GM23338 (cell line): ENCODE measurements at regions not wholly inside any gene's neighbourhood (a gene's known extent, or its start where the extent isn't known, plus 50 kb on each side); places are given as distances from the start of the nearest gene placed in this dataset.

Experiments used
- ATAC-seq: fragments of 200-7000 bp; cut with Tn5 transposase; 3 replicates; pipeline ENCODE4 v1.9.1; 2020
- DNase-seq: peaks from one replicate; pipeline ENCODE4 v3.0.0-alpha.2; 2015; ENCODE audit warnings: low spot score
- H2AFZ ChIP-seq: fragments of 200-600 bp; sonication (generic); 2 replicates; pipeline ENCODE4 v1.8.0; 2016; ENCODE audit warnings: antibody characterized with exemption, mild to moderate bottlenecking, moderate library complexity
- H3F3A ChIP-seq: fragments of 200-600 bp; sonication (generic); replicated peaks from 2 replicates; pipeline ENCODE4 v1.8.0; 2017; ENCODE audit warnings: antibody characterized with exemption, mixed run types, low read depth
- H3K27ac ChIP-seq: fragments of 200-600 bp; sonication (generic); 2 replicates; pipeline ENCODE4 v1.6.1; 2016; ENCODE audit warnings: low read depth
- H3K27me3 ChIP-seq: fragments of 200-600 bp; sonication (generic); 2 replicates; pipeline ENCODE4 v1.8.0; 2016; ENCODE audit warnings: mild to moderate bottlenecking, mixed run types, moderate library complexity; ENCODE audit not compliant: insufficient read depth
- H3K36me3 ChIP-seq: fragments of 200-600 bp; sonication (generic); 2 replicates; pipeline ENCODE4 v1.8.0; 2016; ENCODE audit warnings: mild to moderate bottlenecking; ENCODE audit not compliant: insufficient read depth
- H3K4me1 ChIP-seq: fragments of 200-600 bp; sonication (generic); 2 replicates; pipeline ENCODE4 v1.8.0; 2016; ENCODE audit warnings: mild to moderate bottlenecking, moderate library complexity; ENCODE audit not compliant: insufficient read depth
- H3K4me2 ChIP-seq: fragments of 200-600 bp; sonication (generic); 2 replicates; pipeline ENCODE4 v1.7.1; 2017; ENCODE audit warnings: mixed run types
- H3K4me3 ChIP-seq: fragments of 200-600 bp; sonication (generic); 2 replicates; pipeline ENCODE4 v1.6.1; 2016; ENCODE audit warnings: mixed run types
- H3K79me2 ChIP-seq: fragments of 200-600 bp; sonication (generic); replicated peaks from 2 replicates; pipeline ENCODE4 v1.8.0; 2017; ENCODE audit warnings: mild to moderate bottlenecking; ENCODE audit not compliant: insufficient read depth
- H3K9me2 ChIP-seq: fragments of 200-600 bp; sonication (generic); 2 replicates; pipeline ENCODE4 v1.8.0; 2017; ENCODE audit not compliant: insufficient read depth
- H4K20me1 ChIP-seq: fragments of 200-600 bp; sonication (generic); replicated peaks from 2 replicates; pipeline ENCODE4 v1.8.0; 2017; ENCODE audit warnings: mild to moderate bottlenecking; ENCODE audit not compliant: insufficient read depth
- H3K27ac Mint-ChIP-seq: 2 replicates; pipeline ENCODE4 v1.8.0; 2020; ENCODE audit warnings: inconsistent platforms, mild to moderate bottlenecking, moderate library complexity, mixed read lengths
- H3K27me3 Mint-ChIP-seq: 3 replicates; pipeline ENCODE4 v1.8.0; 2022; ENCODE audit warnings: low read depth, mild to moderate bottlenecking, moderate library complexity, mixed read lengths, inconsistent platforms; ENCODE audit not compliant: insufficient read depth, poor library complexity
- H3K36me3 Mint-ChIP-seq: 3 replicates; pipeline ENCODE4 v1.8.0; 2021; ENCODE audit warnings: low read depth, mild to moderate bottlenecking, inconsistent platforms, moderate library complexity, mixed read lengths
- H3K4me1 Mint-ChIP-seq: 3 replicates; pipeline ENCODE4 v1.8.0; 2020; ENCODE audit warnings: mild to moderate bottlenecking, inconsistent platforms, mixed read lengths
- H3K4me3 Mint-ChIP-seq: 3 replicates; pipeline ENCODE4 v1.8.0; 2021; ENCODE audit warnings: moderate library complexity, mild to moderate bottlenecking, inconsistent platforms, mixed read lengths
- H3K9me3 Mint-ChIP-seq: 3 replicates; pipeline ENCODE4 v1.8.0; 2020; ENCODE audit warnings: moderate library complexity, mild to moderate bottlenecking, inconsistent platforms, mixed read lengths
- CREB1 ChIP-seq: fragments of 250-450 bp; sonication (Bioruptor Pico); IDR thresholded peaks from 2 replicates; pipeline ENCODE4 v1.5.0; 2020; ENCODE audit warnings: low read depth, mild to moderate bottlenecking, moderate library complexity
- EZH2 ChIP-seq: fragments of 200-600 bp; sonication (generic); IDR thresholded peaks from one replicate; pipeline ENCODE4 v1.8.0; 2017; ENCODE audit warnings: antibody characterized with exemption, mild to moderate bottlenecking, low read depth; ENCODE audit not compliant: unreplicated experiment
- EZH2phosphoT487 ChIP-seq: fragments of 200-600 bp; sonication (generic); IDR thresholded peaks from one replicate; pipeline ENCODE4 v1.8.1; 2018; ENCODE audit warnings: antibody characterized with exemption; ENCODE audit not compliant: unreplicated experiment
- JUNB ChIP-seq: IDR thresholded peaks from one replicate; pipeline ENCODE4 v1.6.1; 2016; ENCODE audit warnings: antibody characterized with exemption; ENCODE audit not compliant: unreplicated experiment
- NANOG ChIP-seq: IDR thresholded peaks from 2 replicates; pipeline ENCODE4 v1.6.1; 2016; ENCODE audit warnings: antibody characterized with exemption, borderline replicate concordance
- POLR2AphosphoS5 ChIP-seq: IDR thresholded peaks from 2 replicates; pipeline ENCODE4 v1.6.1; 2016; ENCODE audit warnings: antibody characterized with exemption, low read depth
- STAT1 ChIP-seq: IDR thresholded peaks from one replicate; pipeline ENCODE4 v1.6.1; 2016; ENCODE audit warnings: antibody characterized with exemption; ENCODE audit not compliant: unreplicated experiment
- ZNF114 ChIP-seq: fragments of 250-450 bp; sonication (Bioruptor Pico); IDR thresholded peaks from 2 replicates; pipeline ENCODE4 v1.5.0; 2020; ENCODE audit warnings: mild to moderate bottlenecking, moderate library complexity
- ZNF331 ChIP-seq: fragments of 250-450 bp; sonication (Bioruptor Pico); IDR thresholded peaks from 2 replicates; pipeline ENCODE4 v1.5.0; 2020; ENCODE audit warnings: low read depth, mild to moderate bottlenecking, moderate library complexity
- TF ChIP-seq, protein P1 (sequence below): fragments of 250-450 bp; sonication (Bioruptor Pico); IDR thresholded peaks from 2 replicates; pipeline ENCODE4 v1.5.0; 2020; ENCODE audit warnings: mild to moderate bottlenecking, moderate library complexity
- TF ChIP-seq, protein P2 (sequence below): IDR thresholded peaks from one replicate; pipeline ENCODE4 v1.6.1; 2018; ENCODE audit warnings: antibody characterized with exemption; ENCODE audit not compliant: unreplicated experiment

DNA sequence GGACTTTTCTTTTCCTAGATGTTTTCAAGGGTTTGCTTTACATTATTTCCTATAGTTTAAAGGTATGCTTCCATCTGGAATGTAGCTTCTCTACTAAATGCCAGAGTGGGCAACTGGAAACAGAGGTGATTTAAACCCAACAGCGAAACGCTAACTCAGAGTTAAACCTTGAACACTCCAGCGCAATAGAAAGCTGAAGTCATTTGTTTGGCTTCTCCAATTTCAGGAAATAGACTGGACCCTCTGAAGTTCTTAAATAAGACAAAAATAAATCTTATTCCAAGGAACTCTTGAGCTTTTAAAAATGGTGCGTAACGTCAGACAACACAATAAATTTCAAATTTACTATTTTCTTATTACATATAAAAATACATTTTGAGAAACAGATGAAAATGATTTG, 1560.0 kb upstream of the TENM3 start:
- Histone ChIP-seq H3K9me2 (no peaks in the 10 kb centered on the region), H3K4me1 (peaks cover 4% of the 10 kb centered on the region; the same call in 1 of the 2 replicates), H3K36me3 (no peaks in the 10 kb centered on the region), H2AFZ (no peak overlapping the region), H3K27ac (no peak overlapping the region), H4K20me1 (no peaks in the 10 kb centered on the region), H3K27me3 (no peaks in the 10 kb centered on the region), H3K4me3 (no peak overlapping the region), H3F3A (no peaks in the 10 kb centered on the region), H3K4me2 (no peak overlapping the region), H3K79me2 (no peaks in the 10 kb centered on the region)
- H3K4me1 Mint-ChIP-seq: peaks cover 7% of the 10 kb centered on the region; the same call in 2 of the 3 replicates
- H3K27ac Mint-ChIP-seq: no peak overlapping the region
- no peaks in the 10 kb centered on the region for H3K9me3 Mint-ChIP-seq
- no peak for TF ChIP-seq CREB1 (CRISPR knock-in tag)
- TF ChIP-seq EZH2: no peak
- no peak for TF ChIP-seq ZNF331 (CRISPR knock-in tag)
- H3K27me3 Mint-ChIP-seq: peaks cover 4% of the 10 kb centered on the region
- DNase-seq (no peak), ATAC-seq (no peak)
- H3K36me3 Mint-ChIP-seq: no peaks in the 10 kb centered on the region
- H3K4me3 Mint-ChIP-seq: no peak overlapping the region

DNA sequence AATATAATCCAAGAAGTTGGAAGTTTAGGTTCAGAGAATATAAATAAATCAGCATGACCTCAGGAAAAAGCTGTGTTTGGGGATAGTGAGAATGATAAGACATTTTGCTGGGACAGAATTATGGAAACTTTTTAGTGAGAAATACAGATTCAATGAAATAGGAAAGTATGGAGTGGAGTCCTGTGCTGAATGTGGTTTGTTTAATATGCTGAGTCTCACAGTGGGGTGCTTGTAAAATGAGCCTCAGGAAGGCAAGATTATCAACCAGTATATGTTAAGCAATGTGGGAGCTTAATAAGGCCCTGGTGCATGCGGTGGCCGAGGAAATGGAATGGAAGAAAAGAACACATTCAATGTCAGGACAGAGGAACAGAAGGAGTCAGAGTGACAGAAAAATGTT, 1554.7 kb upstream of the TENM3 start:
- no peak overlapping the region for H3K4me3 ChIP-seq
- peaks cover 10% of the 10 kb centered on the region for H3K36me3 Mint-ChIP-seq
- peaks cover 4% of the 10 kb centered on the region for H3K27me3 Mint-ChIP-seq
- no peaks in the 10 kb centered on the region for H3K79me2 ChIP-seq
- H3F3A ChIP-seq: no peaks in the 10 kb centered on the region
- peaks cover 13% of the 10 kb centered on the region for H3K4me1 Mint-ChIP-seq
- H4K20me1 ChIP-seq: no peaks in the 10 kb centered on the region
- peaks cover 15% of the 10 kb centered on the region for H3K9me3 Mint-ChIP-seq
- H3K9me2 ChIP-seq: no peaks in the 10 kb centered on the region; the same call in 1 of the 2 replicates
- DNase-seq (no peak), ATAC-seq (no peak)
- no peak overlapping the region for H3K4me3 Mint-ChIP-seq
- H3K27me3 ChIP-seq: no peaks in the 10 kb centered on the region
- H3K4me2 ChIP-seq: peak overlapping the region; percentile 39; the same call in 1 of the 2 replicates
- H3K4me1 ChIP-seq: peaks cover 12% of the 10 kb centered on the region; the same call in 1 of the 2 replicates
- H3K27ac ChIP-seq: no peak overlapping the region
- H3K36me3 ChIP-seq: no peaks in the 10 kb centered on the region
- H2AFZ ChIP-seq: peak overlapping the region; percentile 8
- peak overlapping the region; percentile 69 for H3K27ac Mint-ChIP-seq
- TF ChIP-seq JUNB (no peak), EZH2 (no peak), NANOG (no peak), POLR2AphosphoS5 (no peak), EZH2phosphoT487 (no peak), ZNF114 (no peak), ZNF331 (CRISPR knock-in tag) (no peak), STAT1 (no peak), CREB1 (CRISPR knock-in tag) (no peak)
- TF ChIP-seq, protein P1, sequence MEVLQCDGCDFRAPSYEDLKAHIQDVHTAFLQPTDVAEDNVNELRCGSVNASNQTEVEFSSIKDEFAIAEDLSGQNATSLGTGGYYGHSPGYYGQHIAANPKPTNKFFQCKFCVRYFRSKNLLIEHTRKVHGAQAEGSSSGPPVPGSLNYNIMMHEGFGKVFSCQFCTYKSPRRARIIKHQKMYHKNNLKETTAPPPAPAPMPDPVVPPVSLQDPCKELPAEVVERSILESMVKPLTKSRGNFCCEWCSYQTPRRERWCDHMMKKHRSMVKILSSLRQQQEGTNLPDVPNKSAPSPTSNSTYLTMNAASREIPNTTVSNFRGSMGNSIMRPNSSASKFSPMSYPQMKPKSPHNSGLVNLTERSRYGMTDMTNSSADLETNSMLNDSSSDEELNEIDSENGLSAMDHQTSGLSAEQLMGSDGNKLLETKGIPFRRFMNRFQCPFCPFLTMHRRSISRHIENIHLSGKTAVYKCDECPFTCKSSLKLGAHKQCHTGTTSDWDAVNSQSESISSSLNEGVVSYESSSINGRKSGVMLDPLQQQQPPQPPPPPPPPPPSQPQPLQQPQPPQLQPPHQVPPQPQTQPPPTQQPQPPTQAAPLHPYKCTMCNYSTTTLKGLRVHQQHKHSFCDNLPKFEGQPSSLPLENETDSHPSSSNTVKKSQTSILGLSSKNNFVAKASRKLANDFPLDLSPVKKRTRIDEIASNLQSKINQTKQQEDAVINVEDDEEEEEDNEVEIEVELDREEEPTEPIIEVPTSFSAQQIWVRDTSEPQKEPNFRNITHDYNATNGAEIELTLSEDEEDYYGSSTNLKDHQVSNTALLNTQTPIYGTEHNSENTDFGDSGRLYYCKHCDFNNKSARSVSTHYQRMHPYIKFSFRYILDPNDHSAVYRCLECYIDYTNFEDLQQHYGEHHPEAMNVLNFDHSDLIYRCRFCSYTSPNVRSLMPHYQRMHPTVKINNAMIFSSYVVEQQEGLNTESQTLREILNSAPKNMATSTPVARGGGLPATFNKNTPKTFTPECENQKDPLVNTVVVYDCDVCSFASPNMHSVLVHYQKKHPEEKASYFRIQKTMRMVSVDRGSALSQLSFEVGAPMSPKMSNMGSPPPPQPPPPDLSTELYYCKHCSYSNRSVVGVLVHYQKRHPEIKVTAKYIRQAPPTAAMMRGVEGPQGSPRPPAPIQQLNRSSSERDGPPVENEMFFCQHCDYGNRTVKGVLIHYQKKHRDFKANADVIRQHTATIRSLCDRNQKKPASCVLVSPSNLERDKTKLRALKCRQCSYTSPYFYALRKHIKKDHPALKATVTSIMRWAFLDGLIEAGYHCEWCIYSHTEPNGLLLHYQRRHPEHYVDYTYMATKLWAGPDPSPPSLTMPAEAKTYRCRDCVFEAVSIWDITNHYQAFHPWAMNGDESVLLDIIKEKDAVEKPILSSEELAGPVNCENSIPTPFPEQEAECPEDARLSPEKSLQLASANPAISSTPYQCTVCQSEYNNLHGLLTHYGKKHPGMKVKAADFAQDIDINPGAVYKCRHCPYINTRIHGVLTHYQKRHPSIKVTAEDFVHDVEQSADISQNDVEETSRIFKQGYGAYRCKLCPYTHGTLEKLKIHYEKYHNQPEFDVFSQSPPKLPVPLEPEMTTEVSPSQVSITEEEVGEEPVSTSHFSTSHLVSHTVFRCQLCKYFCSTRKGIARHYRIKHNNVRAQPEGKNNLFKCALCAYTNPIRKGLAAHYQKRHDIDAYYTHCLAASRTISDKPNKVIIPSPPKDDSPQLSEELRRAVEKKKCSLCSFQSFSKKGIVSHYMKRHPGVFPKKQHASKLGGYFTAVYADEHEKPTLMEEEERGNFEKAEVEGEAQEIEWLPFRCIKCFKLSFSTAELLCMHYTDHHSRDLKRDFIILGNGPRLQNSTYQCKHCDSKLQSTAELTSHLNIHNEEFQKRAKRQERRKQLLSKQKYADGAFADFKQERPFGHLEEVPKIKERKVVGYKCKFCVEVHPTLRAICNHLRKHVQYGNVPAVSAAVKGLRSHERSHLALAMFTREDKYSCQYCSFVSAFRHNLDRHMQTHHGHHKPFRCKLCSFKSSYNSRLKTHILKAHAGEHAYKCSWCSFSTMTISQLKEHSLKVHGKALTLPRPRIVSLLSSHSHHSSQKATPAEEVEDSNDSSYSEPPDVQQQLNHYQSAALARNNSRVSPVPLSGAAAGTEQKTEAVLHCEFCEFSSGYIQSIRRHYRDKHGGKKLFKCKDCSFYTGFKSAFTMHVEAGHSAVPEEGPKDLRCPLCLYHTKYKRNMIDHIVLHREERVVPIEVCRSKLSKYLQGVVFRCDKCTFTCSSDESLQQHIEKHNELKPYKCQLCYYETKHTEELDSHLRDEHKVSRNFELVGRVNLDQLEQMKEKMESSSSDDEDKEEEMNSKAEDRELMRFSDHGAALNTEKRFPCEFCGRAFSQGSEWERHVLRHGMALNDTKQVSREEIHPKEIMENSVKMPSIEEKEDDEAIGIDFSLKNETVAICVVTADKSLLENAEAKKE: no peak
- TF ChIP-seq, protein P2, sequence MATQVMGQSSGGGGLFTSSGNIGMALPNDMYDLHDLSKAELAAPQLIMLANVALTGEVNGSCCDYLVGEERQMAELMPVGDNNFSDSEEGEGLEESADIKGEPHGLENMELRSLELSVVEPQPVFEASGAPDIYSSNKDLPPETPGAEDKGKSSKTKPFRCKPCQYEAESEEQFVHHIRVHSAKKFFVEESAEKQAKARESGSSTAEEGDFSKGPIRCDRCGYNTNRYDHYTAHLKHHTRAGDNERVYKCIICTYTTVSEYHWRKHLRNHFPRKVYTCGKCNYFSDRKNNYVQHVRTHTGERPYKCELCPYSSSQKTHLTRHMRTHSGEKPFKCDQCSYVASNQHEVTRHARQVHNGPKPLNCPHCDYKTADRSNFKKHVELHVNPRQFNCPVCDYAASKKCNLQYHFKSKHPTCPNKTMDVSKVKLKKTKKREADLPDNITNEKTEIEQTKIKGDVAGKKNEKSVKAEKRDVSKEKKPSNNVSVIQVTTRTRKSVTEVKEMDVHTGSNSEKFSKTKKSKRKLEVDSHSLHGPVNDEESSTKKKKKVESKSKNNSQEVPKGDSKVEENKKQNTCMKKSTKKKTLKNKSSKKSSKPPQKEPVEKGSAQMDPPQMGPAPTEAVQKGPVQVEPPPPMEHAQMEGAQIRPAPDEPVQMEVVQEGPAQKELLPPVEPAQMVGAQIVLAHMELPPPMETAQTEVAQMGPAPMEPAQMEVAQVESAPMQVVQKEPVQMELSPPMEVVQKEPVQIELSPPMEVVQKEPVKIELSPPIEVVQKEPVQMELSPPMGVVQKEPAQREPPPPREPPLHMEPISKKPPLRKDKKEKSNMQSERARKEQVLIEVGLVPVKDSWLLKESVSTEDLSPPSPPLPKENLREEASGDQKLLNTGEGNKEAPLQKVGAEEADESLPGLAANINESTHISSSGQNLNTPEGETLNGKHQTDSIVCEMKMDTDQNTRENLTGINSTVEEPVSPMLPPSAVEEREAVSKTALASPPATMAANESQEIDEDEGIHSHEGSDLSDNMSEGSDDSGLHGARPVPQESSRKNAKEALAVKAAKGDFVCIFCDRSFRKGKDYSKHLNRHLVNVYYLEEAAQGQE: no peak
